H1 (cell line): ENCODE measurements at regions not wholly inside any gene's neighbourhood (a gene's known extent, or its start where the extent isn't known, plus 50 kb on each side); places are given as distances from the start of the nearest gene placed in this dataset.

Experiments
- BCL11A ChIP-seq, 2 experiments: IDR thresholded peaks; one replicate each; pipeline ENCODE4 v1.6.1; 2011; ENCODE audit warnings: low read depth in 2 of 2, low read length in 2 of 2, mild to moderate bottlenecking in 2 of 2
- EZH2 ChIP-seq: fragments of 200-600 bp; sonication (generic); IDR thresholded peaks from 2 replicates; pipeline ENCODE4 v1.7.1; 2012; ENCODE audit warnings: low read depth, mild to moderate bottlenecking, moderate library complexity, low read length, inconsistent platforms; ENCODE audit not compliant: severe bottlenecking
- RNF2 ChIP-seq: fragments of 200-900, 300-1000 bp; sonication (generic); IDR thresholded peaks from 2 replicates; pipeline ENCODE4 v1.7.1; 2016; ENCODE audit warnings: borderline replicate concordance, low read depth, mild to moderate bottlenecking, antibody characterized with exemption, low read length; ENCODE audit not compliant: poor library complexity, severe bottlenecking; ENCODE audit errors: missing control alignments
- SIX5 ChIP-seq: IDR thresholded peaks from 2 replicates; pipeline ENCODE4 v1.6.1; 2011; ENCODE audit warnings: mild to moderate bottlenecking, low read depth, low read length

DNA sequence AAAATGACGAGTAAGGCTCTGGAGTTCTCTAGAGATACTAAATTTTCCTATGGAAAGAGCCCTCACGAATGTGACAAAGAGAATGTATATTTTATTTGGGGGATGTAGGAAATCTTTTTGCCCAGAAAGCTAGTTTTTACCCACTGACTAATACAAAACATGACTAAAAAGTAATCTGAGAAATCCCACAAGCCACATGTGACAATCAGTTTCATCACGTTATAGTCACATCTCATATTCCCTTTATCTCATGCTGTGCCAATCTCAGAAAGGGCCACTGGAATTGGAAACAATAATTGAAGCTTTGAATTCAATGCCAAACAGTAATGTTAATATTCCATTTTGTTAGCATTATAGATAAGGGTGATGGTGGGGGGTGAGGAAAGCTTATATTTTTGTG is 509.0 kb upstream of the GOLIM4 start (continued):
- TF ChIP-seq EZH2: no peak
- TF ChIP-seq BCL11A (IDR thresholded peaks at IDR 0.05; ENCODE audit: low read depth in 2 of 2, low read length in 2 of 2): no peak
- no peak for TF ChIP-seq RNF2
- TF ChIP-seq SIX5: no peak
